GM21381 (cell line): ENCODE measurements at regions not wholly inside any gene's neighbourhood (a gene's known extent, or its start where the extent isn't known, plus 50 kb on each side); places are given as distances from the start of the nearest gene placed in this dataset.
"Not testable (repeated sequence)": the region's sequence is repeated elsewhere in the genome, so short reads cannot be mapped to it uniquely, and the experiment has no call there.

Experiments used
- ATAC-seq: cut with Tn5 transposase; IDR thresholded peaks from one replicate; pipeline ENCODE4 v1.9.1; 2021; ENCODE audit warnings: mild to moderate bottlenecking, moderate library complexity; ENCODE audit not compliant: unreplicated experiment

DNA sequence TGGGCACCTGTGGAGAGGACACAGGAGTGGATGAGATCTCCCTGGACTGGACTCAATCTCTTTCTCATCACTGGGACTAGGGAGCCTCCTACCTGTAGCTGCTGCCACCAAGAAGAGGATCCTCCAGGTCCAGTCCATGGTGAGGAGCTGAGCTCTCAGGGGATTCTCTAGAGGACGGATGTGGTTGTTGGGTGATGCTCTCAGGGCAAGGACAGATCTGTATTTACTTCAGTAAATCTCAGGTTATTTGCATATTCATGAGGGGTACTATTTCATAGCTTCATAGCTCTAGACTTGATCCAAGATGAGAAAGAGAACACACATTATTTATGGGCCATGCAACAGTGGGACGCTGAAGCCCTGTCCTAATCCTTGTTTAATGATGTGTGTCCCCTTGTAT lies 159.4 kb downstream of the POTEB start:
- ATAC-seq: peak; percentile 60

DNA sequence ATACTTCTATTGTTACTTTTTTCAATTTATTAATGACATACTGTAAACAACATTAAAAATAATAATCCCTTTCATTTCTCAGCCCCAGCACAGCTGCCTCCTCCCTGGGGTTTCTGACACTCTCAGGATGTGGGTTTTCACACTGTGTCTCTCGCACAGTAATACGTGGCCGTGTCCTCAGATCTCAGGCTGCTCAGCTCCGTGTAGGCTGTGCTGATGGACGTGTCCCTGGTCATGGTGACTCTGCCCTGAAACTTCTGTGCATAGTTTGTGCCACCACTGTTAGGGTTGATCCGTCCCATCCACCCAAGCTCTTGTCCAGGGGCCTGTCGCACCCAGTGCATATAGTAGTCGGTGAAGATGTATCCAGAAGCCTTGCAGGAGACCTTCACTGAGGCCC lies 159.9 kb downstream of the POTEB start:
- peak; percentile 21 for ATAC-seq

DNA sequence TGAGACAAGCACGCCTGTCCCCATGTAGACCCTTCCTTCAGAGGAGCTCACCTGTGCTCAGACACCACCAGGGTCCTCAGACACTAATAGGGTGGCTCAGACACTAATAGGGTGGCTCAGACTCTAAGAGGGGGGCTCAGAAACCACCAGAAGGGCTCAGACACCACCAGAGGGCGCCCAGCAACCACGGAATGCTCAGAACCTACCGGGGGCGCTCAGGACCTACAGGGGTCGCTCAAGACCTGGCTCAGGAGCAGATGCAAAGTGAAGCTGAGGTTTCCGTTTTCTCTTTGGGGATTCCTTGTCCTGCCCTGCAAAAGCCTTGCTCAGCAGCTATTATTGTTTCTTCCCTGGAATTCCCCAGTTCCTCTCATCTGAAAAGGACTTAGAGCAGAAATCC lies 172.1 kb downstream of the POTEB start:
- not testable (repeated sequence) for ATAC-seq

DNA sequence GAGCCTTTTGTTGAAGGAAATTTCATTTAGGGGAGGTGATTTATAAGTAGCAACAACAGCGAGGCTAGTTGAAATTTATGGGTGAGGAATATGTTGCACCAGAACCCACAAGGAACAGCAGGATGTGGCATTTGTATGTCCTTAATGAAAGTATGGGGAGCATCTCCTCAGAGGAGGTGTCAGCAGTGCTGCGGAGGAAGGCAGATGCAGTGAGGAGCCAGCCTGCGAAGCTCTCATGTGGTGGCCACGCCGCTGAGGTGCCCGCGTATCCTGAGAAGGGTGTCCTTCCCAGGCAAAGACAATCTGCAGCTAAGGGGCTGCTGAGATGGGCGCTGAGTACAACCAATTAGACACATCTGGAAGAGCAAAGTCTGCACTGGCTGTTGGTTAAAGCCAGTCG lies 178.9 kb downstream of the POTEB start:
- not testable (repeated sequence) for ATAC-seq

DNA sequence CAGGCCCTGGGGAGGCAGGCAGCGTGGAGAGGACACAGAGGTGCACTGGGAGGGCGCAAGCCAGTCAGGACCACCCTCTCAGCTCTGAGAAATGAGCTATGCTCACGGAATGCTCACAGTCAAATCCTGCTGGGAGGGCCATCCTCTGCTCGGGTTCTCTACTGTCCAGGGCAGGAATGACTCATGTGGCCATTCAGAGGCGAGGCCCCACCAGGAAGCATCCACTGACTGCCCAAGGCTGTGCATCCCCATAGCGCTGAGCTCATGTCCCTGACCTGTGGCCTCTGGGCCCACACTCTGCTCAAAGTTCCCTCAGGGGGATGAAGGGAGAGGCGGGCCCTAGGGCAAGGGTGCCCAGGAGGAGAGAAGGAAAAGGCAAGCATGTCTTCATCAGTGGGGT lies 182.4 kb downstream of the POTEB start:
- not testable (repeated sequence) for ATAC-seq

DNA sequence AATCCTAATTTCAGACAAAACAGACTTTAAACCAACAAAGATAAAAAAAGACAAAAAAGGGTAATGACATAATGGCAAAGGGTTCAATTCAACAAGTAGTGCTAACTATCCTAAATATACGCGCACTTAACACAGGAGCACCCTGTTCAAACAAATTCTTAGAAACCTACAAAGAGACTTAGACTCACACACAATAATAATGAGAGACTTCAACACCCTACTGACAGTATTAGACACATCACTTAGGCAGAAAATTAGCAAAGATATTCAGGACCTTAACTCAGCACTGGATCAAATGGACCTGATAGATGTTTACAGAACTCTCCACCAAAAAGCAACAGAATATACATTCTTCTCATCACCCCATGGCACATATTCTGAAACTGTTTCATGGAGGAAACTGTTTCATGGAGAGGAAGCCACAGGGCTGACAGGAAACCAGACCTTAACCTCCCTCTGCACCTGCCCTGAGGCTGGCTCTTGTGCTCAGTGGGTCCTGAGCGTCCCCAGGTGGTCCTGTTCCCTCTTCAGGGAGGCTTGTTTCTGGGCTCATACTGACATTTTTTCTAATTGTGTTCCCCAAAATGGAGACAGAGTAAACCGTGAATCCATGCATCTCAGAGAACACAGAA lies 184.9 kb downstream of the POTEB start:
- not testable (repeated sequence) for ATAC-seq

DNA sequence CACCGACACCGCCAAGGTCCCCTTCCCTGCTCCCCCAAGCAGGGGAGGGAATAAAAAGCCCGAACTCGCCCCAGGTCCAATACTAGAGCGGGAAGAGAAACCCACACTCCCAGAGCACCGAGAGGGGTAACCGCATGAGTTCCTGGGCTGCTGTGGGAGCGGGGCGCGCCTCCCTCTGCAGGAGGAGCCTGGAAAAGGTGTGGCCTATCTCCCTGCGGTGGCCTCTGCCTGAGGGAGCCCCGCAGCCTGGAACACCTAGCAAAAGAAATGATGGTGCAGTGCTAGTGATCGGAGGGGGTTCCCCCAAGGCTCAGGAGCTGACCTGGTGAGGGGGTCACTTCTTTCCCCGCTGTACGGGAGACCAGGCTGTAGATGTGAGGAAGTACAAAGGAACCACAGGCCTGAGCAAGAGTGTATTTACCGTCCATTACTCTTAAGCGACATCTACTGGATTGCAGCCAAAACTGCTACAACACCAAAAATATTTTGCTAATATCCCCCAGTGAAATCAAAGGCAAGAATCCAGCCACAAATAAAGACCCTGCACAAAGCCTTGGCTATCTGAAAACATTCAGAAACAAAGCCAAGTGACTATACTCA lies 216.6 kb upstream of the POTEB3 start:
- ATAC-seq: not testable (repeated sequence)

DNA sequence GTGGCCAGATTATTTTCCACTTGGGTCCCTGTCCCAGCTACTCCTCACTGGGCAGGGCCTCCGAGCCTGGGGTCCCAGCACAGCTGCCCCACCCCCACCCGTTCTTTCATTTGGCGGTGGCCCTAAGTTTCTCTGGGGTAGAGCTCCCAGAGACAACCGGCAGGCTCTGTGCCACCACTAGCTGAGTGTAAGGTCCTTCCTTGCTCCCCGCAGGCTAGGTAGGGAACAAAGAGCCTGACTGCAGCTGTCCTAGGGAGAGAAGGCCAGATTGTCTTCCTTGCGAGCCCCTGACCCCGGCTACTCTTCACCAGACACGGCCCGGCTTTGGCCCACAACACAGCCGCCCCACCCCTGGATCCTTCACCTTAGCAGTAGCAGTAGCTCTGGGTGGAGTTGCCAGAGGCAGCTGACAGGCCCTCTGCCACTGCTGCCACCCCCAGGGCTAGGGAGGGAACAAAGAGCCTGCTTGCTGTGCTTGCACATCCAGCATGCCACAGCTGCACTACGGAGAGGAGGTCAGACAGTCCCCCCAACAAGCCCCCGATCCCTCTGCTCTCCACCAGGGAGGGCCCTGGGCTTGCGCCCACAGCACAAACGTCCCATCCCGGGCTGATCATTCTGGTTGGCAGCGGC lies 215.9 kb upstream of the POTEB3 start:
- not testable (repeated sequence) for ATAC-seq

DNA sequence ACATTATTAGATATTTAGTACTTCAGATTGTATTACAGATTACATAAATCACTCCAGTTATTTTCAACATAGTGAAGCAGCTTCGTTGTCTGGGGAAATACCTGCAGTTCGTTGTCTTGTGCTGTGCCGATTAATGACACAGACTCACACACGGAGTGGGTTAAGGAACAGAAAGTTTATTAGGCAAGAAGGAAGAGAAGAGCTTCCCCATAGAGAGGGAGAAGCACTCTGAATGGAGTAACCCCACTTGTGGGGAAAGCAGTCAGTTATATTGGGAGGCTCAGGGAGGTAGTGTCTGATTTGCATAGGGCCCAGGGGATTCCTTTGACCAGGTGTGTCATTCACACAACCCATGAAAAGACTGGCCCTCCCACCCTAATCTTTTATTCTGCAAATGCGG lies 213.4 kb upstream of the POTEB3 start:
- not testable (repeated sequence) for ATAC-seq

DNA sequence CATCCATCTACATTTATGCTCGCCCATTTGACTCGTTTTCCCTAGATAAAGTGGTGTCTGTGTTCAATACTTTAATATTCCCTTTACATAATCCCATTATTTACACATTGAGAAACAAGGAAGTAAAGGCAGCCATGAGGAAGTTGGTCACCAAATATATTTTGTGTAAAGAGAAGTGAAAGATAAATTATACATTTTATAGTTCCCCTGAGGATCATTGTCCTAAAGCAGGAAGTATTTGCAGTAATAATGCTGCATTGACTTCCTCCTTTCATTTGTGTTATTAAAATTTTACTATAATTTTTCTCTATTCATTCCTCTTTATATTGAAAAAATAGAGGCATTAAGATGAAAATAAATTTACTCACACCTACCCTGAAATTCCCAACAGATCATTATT lies 198.5 kb upstream of the POTEB3 start:
- not testable (repeated sequence) for ATAC-seq

DNA sequence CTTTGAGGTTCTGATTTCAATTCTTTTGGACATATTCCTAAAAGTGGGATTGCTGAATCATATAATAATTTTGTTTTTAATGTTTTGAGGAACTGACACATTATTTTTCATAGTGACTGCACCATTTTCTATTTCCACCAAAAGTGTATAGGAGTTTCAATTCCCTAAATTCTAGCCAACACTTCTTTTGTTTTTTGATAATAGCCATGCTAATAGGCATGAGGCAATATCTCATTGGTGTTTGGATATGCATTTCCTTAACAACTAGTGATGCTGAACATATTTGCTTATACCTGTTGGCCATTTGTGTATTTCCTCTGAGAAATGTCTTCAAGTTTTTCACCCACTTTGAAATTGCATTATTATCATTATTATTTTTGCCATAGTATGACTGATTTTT lies 186.4 kb upstream of the POTEB3 start:
- not testable (repeated sequence) for ATAC-seq

DNA sequence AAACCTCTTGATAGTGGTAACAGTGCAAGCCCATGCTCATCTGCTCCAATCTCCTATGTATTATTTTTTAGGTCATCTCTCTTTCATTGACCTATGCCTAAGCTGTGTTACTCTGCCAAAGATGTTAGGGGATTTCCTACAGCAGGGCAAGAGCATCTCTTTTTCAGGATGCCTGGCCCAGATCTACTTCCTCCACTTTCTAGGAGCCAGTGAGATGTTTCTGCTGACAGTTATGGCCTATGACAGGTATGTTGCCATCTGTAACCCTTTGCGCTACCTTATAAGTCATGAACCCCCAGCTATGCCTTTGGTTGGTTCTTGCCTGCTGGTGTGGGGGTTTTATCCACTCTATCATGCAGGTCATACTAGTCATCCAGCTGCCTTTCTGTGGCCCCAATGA lies 168.9 kb upstream of the POTEB3 start:
- ATAC-seq: not testable (repeated sequence)

DNA sequence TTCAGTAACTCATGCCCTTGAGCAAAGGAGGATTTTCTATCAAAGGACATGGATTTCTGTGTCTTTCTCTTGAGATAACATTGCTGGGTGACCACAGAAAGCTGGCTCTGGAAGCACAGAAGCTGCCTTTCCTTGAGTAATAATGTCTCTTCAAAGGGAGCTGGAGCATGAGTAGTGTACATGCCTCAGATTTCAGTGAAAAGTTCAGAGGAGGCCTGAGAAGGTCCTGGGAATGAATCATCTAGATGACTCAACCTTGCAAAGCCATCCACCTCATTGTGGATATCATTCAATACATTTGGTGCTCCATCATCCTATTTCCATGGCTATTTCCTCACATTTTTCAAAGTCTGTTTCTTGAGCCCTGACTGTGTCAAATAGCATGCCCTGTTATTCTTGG lies 125.1 kb upstream of the POTEB3 start:
- not testable (repeated sequence) for ATAC-seq

DNA sequence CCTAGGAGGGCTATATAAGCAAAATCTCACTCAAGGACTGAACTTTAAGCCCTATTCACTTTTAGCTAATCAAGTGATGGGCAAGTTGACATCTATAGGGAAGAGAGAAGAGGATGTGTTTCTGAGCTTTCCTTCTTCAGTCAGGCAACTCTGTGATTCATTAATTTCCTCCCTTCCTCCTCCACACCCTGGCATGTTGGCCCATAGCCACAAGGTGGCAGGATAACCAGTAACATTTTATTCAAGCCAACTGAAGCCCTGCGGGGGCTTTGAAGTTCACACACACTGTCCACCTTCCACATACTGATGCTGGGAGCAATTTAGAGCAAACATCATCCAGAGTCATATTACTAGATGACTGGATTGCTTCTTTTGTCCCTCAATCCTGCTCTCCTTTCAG lies 111.5 kb upstream of the POTEB3 start:
- ATAC-seq: not testable (repeated sequence)

DNA sequence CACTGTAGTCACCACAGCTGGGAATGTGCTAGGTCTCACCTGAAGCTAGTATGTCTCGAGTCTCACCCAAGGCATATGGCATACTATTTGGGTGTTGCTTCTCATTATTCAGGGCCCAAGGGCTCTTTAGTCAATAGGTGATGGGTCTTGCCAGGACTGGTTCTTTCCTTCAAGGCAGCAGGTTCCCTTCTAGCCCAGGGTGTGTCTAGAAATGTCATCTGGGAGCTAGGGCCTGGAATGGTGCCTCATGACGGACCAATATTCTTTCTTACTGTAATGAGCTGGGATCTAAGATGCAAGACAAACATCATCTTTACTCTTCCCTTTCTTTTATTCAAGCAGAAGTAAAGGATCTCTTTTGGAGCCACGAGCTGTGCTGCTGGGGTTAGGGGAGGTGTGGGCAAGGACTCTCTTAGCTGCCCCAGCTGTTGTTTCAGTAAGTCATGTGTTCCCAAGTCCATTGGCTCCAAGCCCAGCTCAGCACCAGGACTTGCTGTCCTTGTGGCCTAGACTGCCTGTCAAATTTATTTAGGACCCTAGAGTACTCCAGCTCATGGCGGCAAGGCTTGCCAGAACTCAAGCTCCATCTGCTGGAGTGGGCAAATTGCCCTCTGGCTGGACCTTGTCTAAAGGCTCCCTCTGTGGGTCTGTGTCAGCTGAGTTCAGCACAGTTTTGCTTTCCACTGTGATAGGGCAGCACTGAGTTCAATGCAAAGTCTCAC lies 106.0 kb upstream of the POTEB3 start:
- not testable (repeated sequence) for ATAC-seq

DNA sequence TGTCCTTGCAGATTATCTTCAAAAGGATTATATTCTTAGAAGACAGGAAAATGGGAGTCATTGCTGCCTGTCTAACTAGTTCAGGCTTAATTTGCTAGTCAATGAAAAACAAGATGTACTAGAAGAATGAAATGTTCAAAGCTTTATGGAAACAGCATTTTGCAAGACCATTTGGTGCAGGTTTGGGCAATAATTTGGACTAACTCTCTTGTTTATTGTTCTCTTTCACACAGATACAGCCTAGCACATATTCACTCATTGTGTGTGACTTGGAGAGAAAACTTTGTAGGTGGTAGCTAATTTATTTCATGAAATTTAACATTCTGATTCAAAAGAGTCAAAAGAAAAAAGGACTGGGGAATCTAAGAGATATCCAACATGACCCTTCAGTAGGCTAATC lies 92.5 kb upstream of the POTEB3 start:
- not testable (repeated sequence) for ATAC-seq

DNA sequence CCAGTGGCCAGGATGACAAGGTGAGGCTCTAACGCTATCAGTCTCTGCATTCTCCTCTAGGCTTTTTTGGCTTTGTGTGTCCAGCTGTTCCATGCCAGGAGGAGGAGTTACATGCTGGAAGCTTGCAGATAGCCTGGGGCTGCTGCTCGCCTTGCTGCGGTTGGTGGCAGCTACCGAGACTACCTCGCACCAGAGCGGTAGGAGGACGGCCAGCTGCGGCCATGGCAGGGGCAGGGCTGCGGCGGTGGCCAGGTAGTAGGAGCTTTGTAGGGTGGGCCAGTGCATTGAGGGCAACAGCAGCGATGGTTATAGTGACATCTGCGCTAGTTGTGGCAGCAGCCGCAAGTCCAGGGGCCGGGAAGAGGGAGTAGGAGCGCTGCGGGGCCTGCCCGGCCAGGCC lies 75.9 kb upstream of the POTEB3 start:
- not testable (repeated sequence) for ATAC-seq

DNA sequence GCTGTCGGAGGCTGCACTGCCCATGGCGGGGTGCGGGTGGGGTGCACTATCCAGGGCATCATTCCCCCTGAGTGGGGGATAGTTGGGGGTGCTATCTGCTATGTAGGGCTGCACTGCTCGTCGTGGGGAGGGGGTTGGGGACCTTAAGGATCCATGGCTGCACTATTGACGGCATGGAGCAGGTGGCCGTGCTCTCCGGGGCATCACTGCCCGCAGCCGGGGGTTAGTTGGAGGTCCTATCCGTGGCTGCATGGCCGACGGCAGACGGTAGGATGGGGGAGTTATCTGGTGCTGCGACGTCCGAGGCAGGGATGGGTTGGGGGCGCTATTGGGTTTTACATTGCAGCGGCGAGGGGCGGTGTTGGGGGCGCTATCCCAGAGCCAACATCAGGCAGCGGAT lies 75.0 kb upstream of the POTEB3 start:
- not testable (repeated sequence) for ATAC-seq

DNA sequence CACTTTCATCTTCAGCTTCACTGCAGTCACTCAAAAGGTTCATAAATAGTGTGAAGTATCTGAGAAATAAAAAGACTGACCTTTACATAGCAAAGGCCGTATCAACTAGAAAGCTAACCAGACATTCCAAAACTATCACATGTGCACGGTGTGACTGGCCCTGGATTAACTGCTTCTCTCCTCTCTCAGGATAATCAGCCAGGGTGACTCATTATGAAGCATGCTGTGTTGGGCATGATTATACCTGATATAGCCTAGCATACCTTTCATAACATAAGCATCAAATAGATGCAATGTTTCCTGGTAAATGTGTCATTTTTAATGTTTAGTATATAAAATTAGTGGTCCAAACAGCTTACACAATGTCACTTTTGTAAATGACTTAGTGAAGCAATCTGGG lies 62.7 kb upstream of the POTEB3 start:
- ATAC-seq: not testable (repeated sequence)
